HG03520 (cell line): ENCODE measurements at regions not wholly inside any gene's neighbourhood (a gene's known extent, or its start where the extent isn't known, plus 50 kb on each side); places are given as distances from the start of the nearest gene placed in this dataset.
"Not testable (repeated sequence)": the region's sequence is repeated elsewhere in the genome, so short reads cannot be mapped to it uniquely, and the experiment has no call there.

Source experiments
- ATAC-seq: cut with Tn5 transposase; IDR thresholded peaks from one replicate; pipeline ENCODE4 v1.9.1; 2021; ENCODE audit warnings: mild to moderate bottlenecking, moderate library complexity; ENCODE audit not compliant: unreplicated experiment

GRCh38 chr1:99361406-99361805, 97.1 kb downstream of the PLPPR4 start:
- no peak for ATAC-seq

GRCh38 chr1:99363531-99363930, 99.2 kb downstream of the PLPPR4 start:
- no peak for ATAC-seq

GRCh38 chr1:99365141-99365540, 100.8 kb downstream of the PLPPR4 start:
- ATAC-seq = no peak

GRCh38 chr1:99365545-99365944, 101.3 kb downstream of the PLPPR4 start:
- ATAC-seq = no peak

- no peak for ATAC-seq
These were observed 104.9 kb downstream of the PLPPR4 start for GRCh38 chr1:99369154-99369553.

GRCh38 chr1:99370476-99370875, 106.2 kb downstream of the PLPPR4 start:
- no peak for ATAC-seq

- ATAC-seq = no peak
These were observed 107.1 kb downstream of the PLPPR4 start for GRCh38 chr1:99371413-99371812.

- no peak for ATAC-seq
These were observed 109.8 kb downstream of the PLPPR4 start for GRCh38 chr1:99374109-99374508.

DNA sequence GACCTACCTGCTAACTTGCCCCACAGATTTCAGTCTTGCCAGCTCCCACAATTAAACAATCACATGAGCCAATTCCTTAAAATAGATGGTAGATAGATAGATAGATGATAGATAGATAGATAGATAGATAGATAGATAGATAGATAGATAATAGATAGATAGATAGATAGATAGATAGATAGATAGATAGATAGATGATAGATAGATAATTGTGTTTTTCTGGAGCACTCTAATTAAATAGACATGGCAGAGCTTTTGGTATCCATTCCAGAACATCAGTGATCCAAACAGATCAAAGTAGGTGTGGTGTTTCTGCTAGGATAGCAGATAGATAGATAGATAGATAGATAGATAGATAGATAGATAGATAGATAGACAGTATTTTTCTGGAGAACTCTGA, 110.4 kb downstream of the PLPPR4 start:
- ATAC-seq = not testable (repeated sequence)

GRCh38 chr1:99384021-99384420, 119.7 kb downstream of the PLPPR4 start:
- ATAC-seq = no peak

GRCh38 chr1:99385852-99386251, 121.6 kb downstream of the PLPPR4 start:
- ATAC-seq = no peak

DNA sequence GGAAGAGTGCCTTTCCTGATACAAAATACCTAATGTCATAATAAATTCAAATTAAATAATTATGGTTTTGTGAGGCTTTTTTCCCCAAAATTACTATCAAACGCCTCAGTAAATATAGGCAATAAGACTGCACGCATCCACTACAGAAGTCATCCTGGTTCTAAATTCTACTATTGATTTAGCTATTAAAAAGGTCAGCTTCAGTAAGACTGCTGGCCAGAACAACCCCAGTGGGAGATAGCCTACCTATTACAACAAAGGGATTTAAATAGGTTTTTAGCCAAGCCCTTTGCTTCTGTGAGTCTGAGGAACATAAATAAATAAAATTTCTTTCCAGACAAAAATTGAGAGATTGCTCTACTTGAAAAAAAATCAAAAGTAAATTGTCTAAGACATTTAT, 132.1 kb downstream of the PLPPR4 start:
- no peak for ATAC-seq

DNA sequence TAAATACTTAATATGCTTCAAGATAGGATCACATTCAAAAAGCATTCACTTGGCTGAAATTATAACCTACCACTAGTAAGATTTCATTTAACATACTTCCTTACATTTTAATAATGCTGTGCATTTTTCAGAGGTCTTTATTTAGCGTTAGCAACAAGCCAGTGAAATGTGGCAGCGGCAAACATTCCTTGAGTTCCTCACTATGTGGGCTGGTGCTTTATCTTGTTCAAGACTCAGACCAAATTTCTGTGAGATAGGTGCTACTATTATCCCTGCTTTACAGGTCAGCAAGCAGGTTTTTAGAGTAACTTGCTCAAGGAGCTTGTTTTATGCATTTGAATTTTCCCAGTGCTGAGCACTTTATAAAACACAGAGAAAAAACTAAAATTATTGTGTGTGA, 132.7 kb downstream of the PLPPR4 start:
- no peak for ATAC-seq

- no peak for ATAC-seq
These were observed 133.6 kb downstream of the PLPPR4 start for GRCh38 chr1:99397863-99398262.

GRCh38 chr1:99401556-99401955, 137.3 kb downstream of the PLPPR4 start:
- not testable (repeated sequence) for ATAC-seq

DNA sequence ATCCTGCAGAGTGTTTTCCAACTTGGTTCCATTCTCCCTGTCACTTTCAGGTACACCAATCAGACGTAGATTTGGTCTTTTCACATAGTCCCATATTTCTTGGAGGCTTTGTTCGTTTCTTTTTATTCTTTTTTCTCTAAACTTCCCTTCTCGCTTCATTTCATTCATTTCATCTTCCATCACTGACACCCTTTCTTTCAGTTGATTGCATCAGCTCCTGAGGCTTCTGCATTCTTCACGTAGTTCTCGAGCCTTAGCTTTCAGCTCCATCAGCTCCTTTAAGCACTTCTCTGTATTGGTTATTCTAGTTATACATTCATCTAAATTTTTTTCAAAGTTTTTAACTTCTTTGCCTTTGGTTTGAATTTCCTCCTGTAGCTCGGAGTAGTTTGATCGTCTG, 140.1 kb downstream of the PLPPR4 start:
- not testable (repeated sequence) for ATAC-seq

GRCh38 chr1:99405325-99405724, 141.0 kb downstream of the PLPPR4 start:
- ATAC-seq = not testable (repeated sequence)

GRCh38 chr1:99407018-99407417, 142.7 kb downstream of the PLPPR4 start:
- no peak for ATAC-seq

- no peak for ATAC-seq
These were observed 159.8 kb downstream of the PLPPR4 start for GRCh38 chr1:99424087-99424486.

- no peak for ATAC-seq
These were observed 165.5 kb downstream of the PLPPR4 start for GRCh38 chr1:99429754-99430153.

DNA sequence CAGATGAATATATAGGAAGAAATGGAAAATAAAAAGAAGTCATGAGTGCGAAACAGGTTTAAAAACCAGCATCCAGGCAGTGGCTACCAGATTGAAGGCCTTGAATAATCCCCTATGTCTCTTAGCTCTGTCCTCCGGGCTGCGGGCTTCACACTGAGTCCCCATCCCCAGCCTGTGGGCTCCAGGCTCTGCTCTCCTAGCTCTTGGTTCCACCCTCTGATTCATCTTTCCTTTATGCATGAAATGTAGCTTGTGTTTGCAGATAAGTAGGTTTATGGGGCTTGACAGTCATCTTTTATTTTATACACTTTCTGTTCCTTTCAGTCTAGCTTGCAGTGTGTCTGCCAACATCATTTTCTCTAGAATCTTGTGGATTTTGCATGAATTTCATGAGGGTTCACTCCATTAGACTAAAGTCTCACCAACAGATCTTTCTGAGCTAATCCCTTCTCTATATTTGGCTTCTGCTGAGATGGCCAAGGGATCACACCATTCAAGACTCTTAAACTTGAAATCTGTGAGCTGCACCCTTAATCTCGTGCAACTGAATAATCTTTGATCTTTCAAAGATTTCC, 174.5 kb downstream of the PLPPR4 start:
- no peak for ATAC-seq

DNA sequence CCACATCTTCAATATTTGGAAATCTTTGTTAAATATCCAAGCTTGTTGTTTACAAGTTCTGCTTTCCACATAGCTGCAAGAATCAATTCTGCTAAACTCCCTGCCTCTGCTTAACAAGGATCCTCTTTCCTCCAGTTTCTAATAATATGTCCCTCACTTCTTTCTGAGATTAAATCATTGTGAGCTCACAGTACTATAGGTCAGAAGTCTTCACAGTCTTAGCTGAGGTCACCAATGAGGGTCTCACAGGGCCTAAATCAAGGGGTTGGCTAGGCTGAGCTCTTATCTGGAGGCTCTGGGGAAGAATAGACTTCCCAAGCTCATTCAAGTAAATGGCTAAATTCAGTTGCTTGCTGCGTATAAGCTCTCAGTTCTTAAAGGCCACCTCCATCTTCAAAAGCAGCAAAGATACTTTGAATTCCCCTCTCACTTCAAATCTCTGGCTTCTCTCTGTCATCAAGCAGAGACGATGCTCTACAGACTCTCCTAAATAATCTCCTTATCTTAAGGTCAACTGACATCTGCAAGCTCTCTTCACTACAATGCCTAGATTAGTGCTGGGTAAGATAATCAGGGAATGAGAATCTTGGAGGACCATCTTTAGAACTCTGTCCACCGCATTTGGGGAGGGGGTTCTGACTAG, 175.3 kb downstream of the PLPPR4 start:
- ATAC-seq = no peak
